Pancreas (tissue), 10 donors: ENCODE measurements at regions not wholly inside any gene's neighbourhood (a gene's known extent, or its start where the extent isn't known, plus 50 kb on each side); places are given as distances from the start of the nearest gene placed in this dataset.

ENCODE experiments used
- ATAC-seq, 4 donors: fragments of 200-7000 bp; cut with Tn5 transposase; one replicate each; pipeline versions ENCODE4 v1.8.0 to v1.9.1; 2020; ENCODE audit warnings: mild to moderate bottlenecking in 4 of 4, moderate library complexity in 4 of 4
- DNase-seq, 6 donors: peaks; one replicate each; pipeline ENCODE4 v3.0.0-alpha.2; 2020
- FAIRE-seq: peaks from 2 replicates; lab custom pipeline; 2012; peaks lifted over from hg19 to GRCh38; lab: Jason Lieb, UNC
- H3K27ac ChIP-seq, 4 donors: fragments of 200-600 bp; sonication (generic); 1 replicate in 3 of 4; 2 replicates in 1 of 4; pipeline versions ENCODE4 v1.5.0 to v1.8.0; 2020
- H3K27me3 ChIP-seq, 4 donors: fragments of 200-600 bp; one replicate each; pipeline ENCODE4 v1.8.0; 2021
- H3K36me3 ChIP-seq, 3 donors: fragments of 200-600 bp; sonication (generic) in 1 of 3; one replicate each; pipeline versions ENCODE4 v1.5.0 to v1.8.0; 2020 to 2021
- H3K4me1 ChIP-seq, 3 donors: fragments of 200-600 bp; one replicate each; pipeline ENCODE4 v1.8.0; 2021
- H3K4me3 ChIP-seq, 4 donors: fragments of 200-600 bp; sonication (generic) in 2 of 4; one replicate each; pipeline versions ENCODE4 v1.5.0 to v1.8.0; 2020 to 2021
- H3K9me3 ChIP-seq, 4 donors: fragments of 200-600 bp; one replicate each; pipeline ENCODE4 v1.8.0; 2021
- WGBS, 2 donors: extraction: QIAGEN DNeasy Blood & Tissue Kit; methylation state at CpG; one replicate each; pipeline ENCODE4 v1.1.7; 2013; 5-methylcytosine and 5-hydroxymethylcytosine counted together
- intact Hi-C, 3 donors: fragments of 100-400 bp; cut with DNase I; formaldehyde crosslinking; loops; one replicate each; pipeline versions ENCODE4 v1.11.1 to v1.14.2; 2022
- TF ChIP-seq, protein P1 (sequence below), 4 donors: fragments of 200-600 bp; sonication (generic) in 3 of 4; IDR thresholded peaks; one replicate each; pipeline versions ENCODE4 v1.5.0 to v1.8.0; 2021; ENCODE audit warnings: antibody characterized with exemption in 4 of 4
- donor health status: healthy with polysubstance abuse.
- donor health status: DM: no; HTN: no; CAD: no; lungs with moderate emphysema.
- donor health status: DM: no; HTN: no; CAD: no.
- donor health status: control.
- donor health status: control.
- donor health status: Bipolar disorder and iron deficiency.
- donor health status: DM: yes; HTN: yes; CAD: no.
- donor health status: DM: no; HTN: no; CAD: no.
- donor health status: DM: no; HTN: no; CAD: no.
- donor health status: DM: yes; HTN: yes; CAD: no.

DNA sequence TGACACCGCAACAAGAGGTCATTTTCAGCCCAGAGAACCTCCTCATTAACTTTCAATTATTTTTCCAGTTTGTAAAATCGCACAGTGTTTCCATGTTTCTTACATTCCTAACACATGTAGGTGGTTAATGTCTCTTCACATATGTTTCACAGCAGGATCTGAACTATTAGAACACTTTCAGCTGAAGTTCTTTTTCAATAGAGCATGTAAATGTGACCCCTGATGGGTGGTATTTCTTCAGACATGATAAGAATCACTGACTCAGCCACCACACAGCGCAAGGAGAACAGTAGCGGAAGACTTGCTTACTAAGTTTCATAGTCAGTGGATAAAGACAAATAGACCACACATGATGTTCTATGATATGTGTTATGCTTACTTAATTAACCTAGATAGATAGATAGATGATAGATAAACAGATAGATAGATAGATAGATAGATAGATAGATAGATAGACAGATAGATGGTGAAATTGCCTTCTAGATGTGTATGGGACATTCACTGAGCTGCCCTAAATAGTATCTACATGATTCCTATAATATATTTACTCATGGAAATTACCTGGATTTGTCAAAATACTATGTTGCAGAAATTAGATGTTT lies 1992.1 kb upstream of the NUDT12 start:
- no peaks in the 10 kb centered on the region for H3K9me3 ChIP-seq
- DNase-seq (no peak), FAIRE-seq (no peak), ATAC-seq (no peak)
- intact Hi-C loops = no loop called here
- no peaks in the 10 kb centered on the region for H3K27me3 ChIP-seq
- 82 to 84% methylated on average over 4 of the region's 4 CpGs for WGBS, 2 donors
- TF ChIP-seq, protein P1, sequence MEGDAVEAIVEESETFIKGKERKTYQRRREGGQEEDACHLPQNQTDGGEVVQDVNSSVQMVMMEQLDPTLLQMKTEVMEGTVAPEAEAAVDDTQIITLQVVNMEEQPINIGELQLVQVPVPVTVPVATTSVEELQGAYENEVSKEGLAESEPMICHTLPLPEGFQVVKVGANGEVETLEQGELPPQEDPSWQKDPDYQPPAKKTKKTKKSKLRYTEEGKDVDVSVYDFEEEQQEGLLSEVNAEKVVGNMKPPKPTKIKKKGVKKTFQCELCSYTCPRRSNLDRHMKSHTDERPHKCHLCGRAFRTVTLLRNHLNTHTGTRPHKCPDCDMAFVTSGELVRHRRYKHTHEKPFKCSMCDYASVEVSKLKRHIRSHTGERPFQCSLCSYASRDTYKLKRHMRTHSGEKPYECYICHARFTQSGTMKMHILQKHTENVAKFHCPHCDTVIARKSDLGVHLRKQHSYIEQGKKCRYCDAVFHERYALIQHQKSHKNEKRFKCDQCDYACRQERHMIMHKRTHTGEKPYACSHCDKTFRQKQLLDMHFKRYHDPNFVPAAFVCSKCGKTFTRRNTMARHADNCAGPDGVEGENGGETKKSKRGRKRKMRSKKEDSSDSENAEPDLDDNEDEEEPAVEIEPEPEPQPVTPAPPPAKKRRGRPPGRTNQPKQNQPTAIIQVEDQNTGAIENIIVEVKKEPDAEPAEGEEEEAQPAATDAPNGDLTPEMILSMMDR (IDR thresholded peaks at IDR 0.05) = no peak
- no peaks in the 10 kb centered on the region for H3K36me3 ChIP-seq
- no peaks in the 10 kb centered on the region for H3K4me1 ChIP-seq
- no peak overlapping the region for H3K27ac ChIP-seq
- no peak overlapping the region for H3K4me3 ChIP-seq

DNA sequence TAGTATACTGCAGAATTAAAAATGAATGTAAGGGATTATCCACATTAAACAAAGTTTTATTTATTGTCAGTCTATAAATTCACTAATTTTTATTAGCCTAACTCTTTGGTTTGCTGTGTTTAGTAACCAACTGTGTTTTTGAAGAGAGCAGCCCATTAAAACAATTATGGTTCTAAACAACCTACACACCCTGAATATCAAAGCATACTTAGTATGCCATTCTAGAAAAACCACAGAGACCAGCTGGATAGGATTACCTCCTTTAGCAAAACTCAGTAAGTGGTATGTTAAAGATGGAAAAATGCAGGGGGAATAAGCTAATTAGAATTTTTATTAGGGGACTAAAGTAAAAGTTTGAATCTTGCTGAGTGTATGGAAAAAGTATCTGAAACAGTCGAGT lies 1981.7 kb upstream of the NUDT12 start:
- no peaks in the 10 kb centered on the region for H3K27me3 ChIP-seq
- TF ChIP-seq, protein P1 (IDR thresholded peaks at IDR 0.05) = no peak
- 34 to 43% methylated on average over 1 of the region's 1 CpG for WGBS, 2 donors
- no peak overlapping the region for H3K4me3 ChIP-seq
- no peak for DNase-seq
- H3K4me1 ChIP-seq = no peaks in the 10 kb centered on the region
- intact Hi-C loops = no loop called here
- ATAC-seq = no peak
- no peak for FAIRE-seq
- H3K36me3 ChIP-seq = no peaks in the 10 kb centered on the region
- H3K27ac ChIP-seq = no peak overlapping the region
- no peaks in the 10 kb centered on the region for H3K9me3 ChIP-seq

DNA sequence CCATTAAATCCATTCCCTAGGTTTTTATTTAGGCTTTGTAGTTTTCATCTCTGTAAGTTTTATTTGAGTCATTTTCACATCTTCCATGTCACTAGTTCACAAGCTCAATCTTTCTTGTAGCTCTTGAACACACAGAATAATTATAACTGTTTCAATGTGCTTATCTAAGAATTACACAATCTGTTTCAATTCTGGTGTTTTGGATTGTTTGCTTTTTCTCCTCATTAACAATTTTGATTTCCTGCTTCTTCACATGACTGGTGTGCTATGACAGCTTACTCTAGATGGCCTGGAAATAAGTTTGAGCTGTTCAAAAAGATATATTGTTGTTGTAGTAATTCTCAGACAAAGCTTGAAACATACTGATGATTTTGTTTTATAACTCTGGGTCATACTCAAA lies 1974.1 kb upstream of the NUDT12 start:
- FAIRE-seq = no peak
- TF ChIP-seq, protein P1 (IDR thresholded peaks at IDR 0.05) = no peak
- Histone ChIP-seq H3K9me3 (no peaks in the 10 kb centered on the region), H3K36me3 (no peaks in the 10 kb centered on the region), H3K27ac (no peak overlapping the region), H3K4me1 (no peaks in the 10 kb centered on the region), H3K27me3 (no peaks in the 10 kb centered on the region), H3K4me3 (no peak overlapping the region)
- no peak for ATAC-seq
- intact Hi-C loops = no loop called here
- no peak for DNase-seq

DNA sequence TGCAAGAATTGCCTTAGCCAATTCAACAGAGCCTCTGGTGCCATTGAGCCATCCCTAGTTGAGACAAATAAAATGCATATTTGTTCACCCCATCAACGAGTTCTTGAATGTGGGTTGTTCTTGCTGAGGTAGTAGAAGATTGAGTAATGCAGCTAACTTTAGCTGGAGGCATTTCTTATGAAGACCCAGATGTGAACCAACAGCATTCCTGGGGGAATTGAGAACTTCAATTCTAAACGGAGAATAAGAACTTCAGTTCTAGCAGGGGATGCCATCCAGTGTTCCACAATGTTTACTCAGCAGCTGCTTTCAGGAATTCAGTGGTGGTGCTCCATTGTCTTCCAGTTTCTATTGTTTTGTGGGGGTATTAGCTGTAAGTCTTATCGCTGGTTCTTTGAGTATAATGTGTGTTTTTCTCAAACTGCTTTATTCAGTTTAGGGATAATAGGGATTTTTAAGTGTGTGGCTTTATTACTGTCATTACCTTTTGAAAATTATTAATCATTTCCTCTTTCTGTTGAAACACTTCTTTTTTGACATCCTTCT lies 1968.2 kb upstream of the NUDT12 start:
- 40 to 41% methylated on average over 3 of the region's 3 CpGs for WGBS, 2 donors

DNA sequence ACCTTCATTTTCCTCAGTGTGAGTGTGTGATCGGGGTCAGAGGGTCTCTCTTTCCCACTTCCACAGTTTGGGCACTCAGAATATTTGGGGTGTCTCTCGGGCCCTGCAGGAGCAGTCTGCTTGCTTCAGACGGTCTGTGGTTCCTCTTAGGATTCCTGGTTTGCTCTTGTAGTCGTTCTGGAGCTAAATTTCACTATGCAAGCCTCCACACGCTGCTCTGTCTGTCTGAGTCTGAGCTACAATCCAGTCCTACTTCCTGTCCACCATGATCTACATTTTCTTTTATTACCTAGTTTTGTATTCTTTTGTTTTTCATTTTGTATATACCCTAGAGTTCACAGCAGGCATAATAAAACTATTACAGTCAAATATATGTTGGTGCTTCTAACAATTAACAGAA lies 1967.3 kb upstream of the NUDT12 start:
- no peaks in the 10 kb centered on the region for H3K4me1 ChIP-seq
- H3K4me3 ChIP-seq = no peak overlapping the region
- no peaks in the 10 kb centered on the region for H3K36me3 ChIP-seq
- H3K27me3 ChIP-seq = no peaks in the 10 kb centered on the region
- no peak for FAIRE-seq
- intact Hi-C loops = no loop called here
- TF ChIP-seq, protein P1 (IDR thresholded peaks at IDR 0.05) = no peak
- H3K9me3 ChIP-seq = no peaks in the 10 kb centered on the region
- WGBS, 2 donors = 46 to 49% methylated on average over 5 of the region's 5 CpGs
- no peak for ATAC-seq
- H3K27ac ChIP-seq = no peak overlapping the region
- DNase-seq = no peak

More for the DNA sequence above, 1968.2 kb upstream of the NUDT12 start:
- Histone ChIP-seq H3K27me3 (no peaks in the 10 kb centered on the region), H3K27ac (no peak overlapping the region), H3K4me3 (no peak overlapping the region), H3K36me3 (no peaks in the 10 kb centered on the region), H3K9me3 (no peaks in the 10 kb centered on the region), H3K4me1 (no peaks in the 10 kb centered on the region)
- intact Hi-C loops = no loop called here
- TF ChIP-seq, protein P1 (IDR thresholded peaks at IDR 0.05) = no peak
- DNase-seq = no peak
- no peak for FAIRE-seq
- ATAC-seq = no peak
